Suppressor macrophage (primary cell): ENCODE measurements at regions not wholly inside any gene's neighbourhood (a gene's known extent, or its start where the extent isn't known, plus 50 kb on each side); places are given as distances from the start of the nearest gene placed in this dataset.

ENCODE experiments used
- DNase-seq, 4 experiments: peaks; one replicate each; pipeline ENCODE4 v3.0.0-alpha.2; 2020 to 2022

DNA sequence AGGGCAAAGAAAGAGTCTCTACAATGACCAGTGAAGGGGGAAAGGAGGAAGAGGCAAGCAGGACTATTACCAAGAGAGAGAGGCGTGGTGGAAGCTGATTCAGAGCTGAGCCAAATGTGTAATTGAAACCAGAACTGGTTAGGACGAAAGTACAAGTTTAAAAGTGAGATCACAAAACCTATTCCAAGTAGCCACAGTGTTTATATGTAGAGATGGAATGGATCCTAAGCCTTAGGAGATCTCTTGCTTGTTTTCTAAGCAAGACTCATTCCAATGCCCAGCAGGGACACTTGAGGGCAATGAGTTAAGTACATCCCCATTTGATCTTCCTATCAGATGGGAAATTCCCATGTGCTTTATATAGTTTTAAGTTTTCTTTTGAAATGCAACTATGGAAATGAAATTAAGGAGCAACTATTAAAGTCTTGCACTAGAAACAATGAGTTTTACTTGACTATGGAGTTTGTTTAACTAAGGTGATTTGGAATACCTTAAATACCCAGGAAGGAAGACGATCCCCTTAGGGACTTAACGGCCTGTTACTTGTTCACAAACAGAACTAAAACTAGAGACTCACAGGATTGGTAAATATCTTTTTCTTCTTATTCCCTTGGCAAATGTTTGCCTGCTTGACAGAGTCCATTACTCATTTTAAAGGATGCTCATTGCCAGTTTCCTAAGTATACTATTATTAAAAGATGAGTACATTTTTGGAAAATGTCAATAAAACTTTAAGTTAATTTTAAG, 51.1 kb upstream of the SNX2 start:
- peak in 3 of 4 experiments; percentile 42 to 62 (median 42) for DNase-seq
